PC-9 (cell line): ENCODE measurements at regions not wholly inside any gene's neighbourhood (a gene's known extent, or its start where the extent isn't known, plus 50 kb on each side); places are given as distances from the start of the nearest gene placed in this dataset.
A peak's percentile ranks its signal among the peaks of the same experiment; 100 is the strongest.

Experiments
- BruUV-seq: library from RNA; stranded (reverse); fragments of 400-500 nt; replicated peaks from 2 replicates; lab custom pipeline; 2021; lab: Mats Ljungman, UMichigan
- CTCF ChIA-PET: fragments of 300-600 bp; sonication (Branson Sonifier 250); formaldehyde crosslinking; loops from one replicate; lab custom pipeline; 2022; ENCODE audit warnings: antibody characterized with exemption; lab: Charles Lee
- POLR2A ChIA-PET: fragments of 300-600 bp; sonication (Branson Sonifier 250); formaldehyde crosslinking; loops from one replicate; lab custom pipeline; 2022; ENCODE audit warnings: antibody characterized with exemption; ENCODE audit not compliant: unreplicated experiment; lab: Charles Lee
- DNase-seq, 2 experiments: peaks; one replicate each; pipeline versions ENCODE4 v3.0.0 to v3.0.0-alpha.2; 2015 to 2022; ENCODE audit warnings: mixed read lengths in 1 of 2
- H2AFZ ChIP-seq: fragments of 200-600 bp; sonication (generic); 2 replicates; pipeline ENCODE4 v1.8.1; 2017; ENCODE audit warnings: antibody characterized with exemption
- H3F3A ChIP-seq: fragments of 200-600 bp; sonication (generic); 2 replicates; pipeline ENCODE4 v1.8.1; 2017; ENCODE audit warnings: antibody characterized with exemption, mild to moderate bottlenecking, low read depth; ENCODE audit not compliant: insufficient read depth
- H3K27ac ChIP-seq: fragments of 200-600 bp; sonication (generic); 2 replicates; pipeline ENCODE4 v1.6.1; 2016; ENCODE audit warnings: mixed run types
- H3K27me3 ChIP-seq: fragments of 200-600 bp; sonication (generic); 2 replicates; pipeline ENCODE4 v1.6.1; 2016; ENCODE audit warnings: low read depth, mixed run types; ENCODE audit not compliant: insufficient read depth
- H3K36me3 ChIP-seq: fragments of 200-600 bp; sonication (generic); 2 replicates; pipeline ENCODE4 v1.6.1; 2016; ENCODE audit warnings: low read depth, mixed run types
- H3K4me1 ChIP-seq: fragments of 200-600 bp; sonication (generic); replicated peaks from 2 replicates; pipeline ENCODE4 v1.6.1; 2016; ENCODE audit warnings: mixed run types; ENCODE audit not compliant: insufficient read depth
- H3K4me2 ChIP-seq: fragments of 200-600 bp; sonication (generic); 2 replicates; pipeline ENCODE4 v1.6.1; 2017; ENCODE audit warnings: mixed run types
- H3K4me3 ChIP-seq: fragments of 200-600 bp; sonication (generic); 2 replicates; pipeline ENCODE4 v1.6.1; 2016; ENCODE audit warnings: mixed run types
- H3K79me2 ChIP-seq: fragments of 200-600 bp; sonication (generic); 2 replicates; pipeline ENCODE4 v1.6.1; 2017; ENCODE audit warnings: low read depth, mixed run types
- H3K9me2 ChIP-seq: fragments of 200-600 bp; sonication (generic); 2 replicates; pipeline ENCODE4 v1.8.1; 2017; ENCODE audit warnings: mild to moderate bottlenecking; ENCODE audit not compliant: insufficient read depth
- H3K9me3 ChIP-seq: fragments of 200-600 bp; sonication (generic); 2 replicates; pipeline ENCODE4 v1.8.1; 2016; ENCODE audit warnings: low read depth; ENCODE audit not compliant: insufficient read depth
- H4K20me1 ChIP-seq: fragments of 200-600 bp; sonication (generic); 2 replicates; pipeline ENCODE4 v1.8.1; 2017; ENCODE audit not compliant: insufficient read depth
- EZH2 ChIP-seq: fragments of 200-600 bp; sonication (generic); IDR thresholded peaks from 2 replicates; pipeline ENCODE4 v1.8.0; 2017; ENCODE audit warnings: antibody characterized with exemption, low read depth
- intact Hi-C: fragments of 100-400 bp; cut with micrococcal nuclease; formaldehyde crosslinking; loops from one replicate; pipeline ENCODE4 v1.10.0; 2022; ENCODE audit not compliant: unreplicated experiment
- TF ChIP-seq, protein P1 (sequence below): fragments of 200-600 bp; sonication (generic); conservative IDR thresholded peaks from 2 replicates; pipeline ENCODE4 v1.6.1; 2017; ENCODE audit warnings: mixed run types, antibody characterized with exemption, mild to moderate bottlenecking, moderate library complexity

DNA sequence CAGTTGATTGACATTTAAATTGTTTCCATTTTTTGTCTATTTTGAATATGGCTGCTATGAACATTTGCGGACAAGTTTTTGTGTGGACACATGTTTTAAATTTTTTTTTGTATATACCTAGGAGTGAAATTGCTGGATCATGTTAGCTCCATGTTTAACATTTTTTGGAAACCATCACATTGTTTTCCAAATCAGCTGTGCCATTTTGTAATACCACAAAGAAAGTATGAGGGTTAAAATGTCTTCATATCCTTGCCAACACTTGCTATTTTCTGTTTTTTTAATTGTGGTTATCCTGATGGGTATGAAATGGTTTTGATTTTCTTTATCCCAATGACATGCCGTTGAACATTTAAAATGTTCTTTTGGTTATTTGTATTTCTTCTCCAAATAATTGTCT, 52.1 kb downstream of the CARTPT start:
- TF ChIP-seq EZH2 = no peak
- TF ChIP-seq, protein P1, sequence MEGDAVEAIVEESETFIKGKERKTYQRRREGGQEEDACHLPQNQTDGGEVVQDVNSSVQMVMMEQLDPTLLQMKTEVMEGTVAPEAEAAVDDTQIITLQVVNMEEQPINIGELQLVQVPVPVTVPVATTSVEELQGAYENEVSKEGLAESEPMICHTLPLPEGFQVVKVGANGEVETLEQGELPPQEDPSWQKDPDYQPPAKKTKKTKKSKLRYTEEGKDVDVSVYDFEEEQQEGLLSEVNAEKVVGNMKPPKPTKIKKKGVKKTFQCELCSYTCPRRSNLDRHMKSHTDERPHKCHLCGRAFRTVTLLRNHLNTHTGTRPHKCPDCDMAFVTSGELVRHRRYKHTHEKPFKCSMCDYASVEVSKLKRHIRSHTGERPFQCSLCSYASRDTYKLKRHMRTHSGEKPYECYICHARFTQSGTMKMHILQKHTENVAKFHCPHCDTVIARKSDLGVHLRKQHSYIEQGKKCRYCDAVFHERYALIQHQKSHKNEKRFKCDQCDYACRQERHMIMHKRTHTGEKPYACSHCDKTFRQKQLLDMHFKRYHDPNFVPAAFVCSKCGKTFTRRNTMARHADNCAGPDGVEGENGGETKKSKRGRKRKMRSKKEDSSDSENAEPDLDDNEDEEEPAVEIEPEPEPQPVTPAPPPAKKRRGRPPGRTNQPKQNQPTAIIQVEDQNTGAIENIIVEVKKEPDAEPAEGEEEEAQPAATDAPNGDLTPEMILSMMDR = no peak
- intact Hi-C loops = no loop called here

DNA sequence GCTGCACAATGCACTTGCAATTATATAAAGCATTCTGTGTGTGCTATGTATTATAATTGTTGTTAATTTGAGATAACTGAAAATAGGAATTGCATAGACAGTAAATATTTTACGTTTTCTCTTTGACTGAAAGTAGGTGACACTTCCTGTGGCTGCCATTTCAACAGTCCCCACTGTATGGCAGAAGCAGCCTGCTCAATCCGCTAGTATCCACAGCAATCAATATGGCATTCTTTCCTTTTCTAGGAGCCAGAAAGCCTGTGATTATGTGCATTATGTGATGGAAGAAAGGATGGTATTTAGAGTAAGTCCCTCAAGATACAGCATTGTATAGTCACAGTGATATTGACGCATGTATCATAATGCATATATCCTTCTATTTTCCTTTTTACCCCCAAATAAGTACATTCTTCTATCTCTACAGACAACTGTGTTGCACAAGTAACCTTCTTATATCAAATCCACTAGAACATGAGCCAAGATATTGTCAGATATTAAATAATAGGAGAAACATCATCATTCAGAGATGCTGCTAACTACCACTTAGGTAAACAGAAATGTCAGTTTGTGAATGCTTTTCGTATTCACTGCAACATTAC, 59.7 kb downstream of the CARTPT start:
- ChIA-PET POLR2A (no interaction called here), CTCF (no interaction called here)
- Histone ChIP-seq H4K20me1 (no peaks in the 10 kb centered on the region), H2AFZ (no peak overlapping the region), H3K4me1 (no peaks in the 10 kb centered on the region), H3K9me2 (no peaks in the 10 kb centered on the region), H3K36me3 (no peaks in the 10 kb centered on the region), H3K9me3 (no peaks in the 10 kb centered on the region), H3K79me2 (no peaks in the 10 kb centered on the region), H3K4me3 (no peak overlapping the region), H3F3A (no peaks in the 10 kb centered on the region), H3K4me2 (no peak overlapping the region), H3K27ac (no peak overlapping the region), H3K27me3 (no peaks in the 10 kb centered on the region)
- intact Hi-C loops = loop anchor here (1.0 to 5.0 kb wide), 3 partner anchors 490 to 1039 kb away; partner anchors contain the start of gene TNPO1
- no TSS peak for BruUV-seq
- TF ChIP-seq, protein P1 = peak; percentile 90
- TF ChIP-seq EZH2 = no peak
- peak; percentile 45 to 55 for DNase-seq

More for the DNA sequence above, 52.1 kb downstream of the CARTPT start:
- no peak overlapping the region for H3K4me3 ChIP-seq
- H3F3A ChIP-seq = no peaks in the 10 kb centered on the region
- H4K20me1 ChIP-seq = no peaks in the 10 kb centered on the region
- H3K4me2 ChIP-seq = no peak overlapping the region
- H3K27ac ChIP-seq = no peak overlapping the region
- H3K9me2 ChIP-seq = no peaks in the 10 kb centered on the region
- no peaks in the 10 kb centered on the region for H3K27me3 ChIP-seq
- no peaks in the 10 kb centered on the region for H3K79me2 ChIP-seq
- ChIA-PET CTCF (no interaction called here), POLR2A (no interaction called here)
- BruUV-seq = no TSS peak
- no peaks in the 10 kb centered on the region for H3K4me1 ChIP-seq
- DNase-seq = no peak
- no peaks in the 10 kb centered on the region for H3K36me3 ChIP-seq
- no peaks in the 10 kb centered on the region for H3K9me3 ChIP-seq
- no peak overlapping the region for H2AFZ ChIP-seq

DNA sequence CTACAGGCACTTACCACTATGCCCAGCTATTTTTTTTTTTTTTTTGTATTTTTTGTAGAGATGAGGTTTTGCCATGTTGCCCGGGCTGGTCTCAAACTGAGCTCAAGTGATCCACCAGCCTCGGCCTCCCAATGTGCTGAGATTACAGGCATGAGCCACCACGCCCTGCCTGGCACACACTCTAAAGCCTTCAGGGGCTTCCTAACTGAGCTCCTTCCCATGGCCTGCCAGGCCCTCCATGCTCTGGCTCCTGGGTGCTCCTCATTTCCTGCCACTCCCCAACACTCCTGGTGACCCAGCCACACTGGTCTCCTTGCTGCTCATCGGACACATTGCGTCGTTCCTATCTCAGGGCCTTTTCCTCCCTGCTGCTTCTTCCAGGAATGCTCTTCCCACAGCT, 61.5 kb downstream of the CARTPT start:
- H3K9me2 ChIP-seq = no peaks in the 10 kb centered on the region
- DNase-seq = no peak
- ChIA-PET CTCF (interaction anchor here (0.6 to 0.7 kb wide), 4 partner anchors 139 to 382 kb away, joined by 3 to 4 read pairs (median 4); no protein-coding TSS in a partner anchor), POLR2A (no interaction called here)
- no peaks in the 10 kb centered on the region for H3K4me1 ChIP-seq
- no peaks in the 10 kb centered on the region for H3K27me3 ChIP-seq
- no peak overlapping the region for H3K4me2 ChIP-seq
- intact Hi-C loops = loop anchor here (5.0 to 10.0 kb wide), 2 partner anchors 224 to 347 kb away; no protein-coding TSS in a partner anchor
- H3F3A ChIP-seq = no peaks in the 10 kb centered on the region
- no peak for TF ChIP-seq EZH2
- TF ChIP-seq, protein P1 = no peak
- H3K9me3 ChIP-seq = no peaks in the 10 kb centered on the region
- BruUV-seq = no TSS peak
- no peak overlapping the region for H2AFZ ChIP-seq
- H3K27ac ChIP-seq = no peak overlapping the region
- H4K20me1 ChIP-seq = no peaks in the 10 kb centered on the region
- H3K4me3 ChIP-seq = no peak overlapping the region
- H3K79me2 ChIP-seq = no peaks in the 10 kb centered on the region
- H3K36me3 ChIP-seq = no peaks in the 10 kb centered on the region
